ENCODE measurements at regions not wholly inside any gene's neighbourhood (a gene's known extent, or its start where the extent isn't known, plus 50 kb on each side); places are given as distances from the start of the nearest gene placed in this dataset.

DNA sequence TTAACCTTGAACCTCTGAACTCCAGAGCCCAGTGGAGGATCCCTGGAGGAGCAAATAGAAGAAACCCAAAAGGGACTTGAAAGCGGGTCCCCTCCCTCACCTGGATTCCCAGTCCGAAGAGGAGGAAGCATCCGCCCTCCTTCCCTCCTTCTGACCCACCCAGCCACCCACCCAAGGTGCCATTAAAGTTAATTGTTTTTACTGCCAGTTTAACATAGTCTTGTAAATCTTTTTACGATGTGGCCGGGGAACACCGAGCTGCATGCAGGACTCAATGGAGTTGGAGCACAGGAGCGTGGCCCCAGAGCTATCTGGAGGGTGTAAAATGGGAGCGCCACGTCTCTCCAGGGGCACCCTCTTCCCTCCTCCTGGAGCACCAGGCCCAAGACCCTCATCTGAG is 49.9 kb upstream of the TBX3 start:
- no peak for TF ChIP-seq CEBPB (IDR thresholded peaks at IDR 0.05)
- TF ChIP-seq, protein P1, sequence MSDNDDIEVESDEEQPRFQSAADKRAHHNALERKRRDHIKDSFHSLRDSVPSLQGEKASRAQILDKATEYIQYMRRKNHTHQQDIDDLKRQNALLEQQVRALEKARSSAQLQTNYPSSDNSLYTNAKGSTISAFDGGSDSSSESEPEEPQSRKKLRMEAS (IDR thresholded peaks at IDR 0.05) = no peak
- TF ChIP-seq EGR1 (IDR thresholded peaks at IDR 0.05) = no peak
- no peak for TF ChIP-seq CREB1 (IDR thresholded peaks at IDR 0.05; ENCODE audit: low read depth)
- no peak for TF ChIP-seq FOXM1 (IDR thresholded peaks at IDR 0.05; ENCODE audit: borderline replicate concordance, low read depth)
- no peak for TF ChIP-seq RAD21 (IDR thresholded peaks at IDR 0.05; ENCODE audit: low read depth)
- TF ChIP-seq TAF1 (IDR thresholded peaks at IDR 0.05; ENCODE audit: low read depth) = no peak
